Keratinocyte (primary cell): ENCODE measurements at regions not wholly inside any gene's neighbourhood (a gene's known extent, or its start where the extent isn't known, plus 50 kb on each side); places are given as distances from the start of the nearest gene placed in this dataset.

Experiments used
- DNase-seq: peaks from one replicate; pipeline ENCODE4 v3.0.0-alpha.2; 2011; ENCODE audit warnings: low read depth, missing footprints, low spot score
- FAIRE-seq: peaks from 2 replicates; lab custom pipeline; 2011; peaks lifted over from hg19 to GRCh38; lab: Jason Lieb, UNC
- H2AFZ ChIP-seq: 2 replicates; pipeline ENCODE4 v1.6.0; 2012; ENCODE audit warnings: low read length, control low read depth, inconsistent platforms; ENCODE audit not compliant: control insufficient read depth
- H3K27ac ChIP-seq: 2 replicates; pipeline ENCODE4 v1.5.1; 2011; ENCODE audit warnings: low read length; ENCODE audit not compliant: control insufficient read depth, insufficient read depth
- H3K27me3 ChIP-seq: 3 replicates; pipeline ENCODE4 v1.6.0; 2011; ENCODE audit warnings: low read length; ENCODE audit not compliant: control insufficient read depth, insufficient read depth; ENCODE audit errors: extremely low read depth
- H3K36me3 ChIP-seq, 2 experiments: 2 replicates in 1 of 2; 3 replicates in 1 of 2; pipeline ENCODE4 v1.5.1; 2011; ENCODE audit warnings: low read length in 2 of 2, mild to moderate bottlenecking in 1 of 2; ENCODE audit not compliant: control insufficient read depth in 2 of 2, insufficient read depth in 2 of 2; ENCODE audit errors: extremely low read depth in 1 of 2
- H3K4me1 ChIP-seq: 3 replicates; pipeline ENCODE4 v1.5.1; 2011; ENCODE audit warnings: low read length; ENCODE audit not compliant: control insufficient read depth, insufficient read depth; ENCODE audit errors: extremely low read depth
- H3K4me2 ChIP-seq: 3 replicates; pipeline ENCODE4 v1.6.0; 2011; ENCODE audit warnings: low read depth, low read length; ENCODE audit not compliant: control insufficient read depth, insufficient read depth; ENCODE audit errors: extremely low read depth
- H3K4me3 ChIP-seq, 3 experiments: fragments of 200-600 bp in 1 of 3; sonication (generic) in 1 of 3; 2 replicates in 2 of 3; 3 replicates in 1 of 3; pipeline ENCODE4 v1.5.1; 2011 to 2016; ENCODE audit warnings: low read length in 3 of 3, mild to moderate bottlenecking in 3 of 3, control low read depth in 2 of 3, inconsistent platforms in 1 of 3, low read depth in 1 of 3, mixed read lengths in 1 of 3, mixed run types in 1 of 3, moderate library complexity in 1 of 3; ENCODE audit not compliant: control insufficient read depth in 2 of 3, insufficient read depth in 2 of 3; ENCODE audit errors: extremely low read depth in 1 of 3
- H3K79me2 ChIP-seq: 2 replicates; pipeline ENCODE4 v1.6.0; 2012; ENCODE audit warnings: low read length; ENCODE audit not compliant: control insufficient read depth, insufficient read depth
- H3K9ac ChIP-seq: 3 replicates; pipeline ENCODE4 v1.6.0; 2011; ENCODE audit warnings: low read length; ENCODE audit not compliant: control insufficient read depth, insufficient read depth; ENCODE audit errors: extremely low read depth
- H3K9me1 ChIP-seq: 3 replicates; pipeline ENCODE4 v1.6.0; 2011; ENCODE audit warnings: low read length; ENCODE audit not compliant: control insufficient read depth, insufficient read depth; ENCODE audit errors: extremely low read depth
- H3K9me3 ChIP-seq: 2 replicates; pipeline ENCODE4 v1.5.1; 2012; ENCODE audit warnings: low read depth, low read length; ENCODE audit not compliant: control insufficient read depth
- H4K20me1 ChIP-seq: 3 replicates; pipeline ENCODE4 v1.6.0; 2011; ENCODE audit warnings: low read length; ENCODE audit not compliant: control insufficient read depth, insufficient read depth; ENCODE audit errors: extremely low read depth
- EZH2 ChIP-seq: IDR thresholded peaks from one replicate; pipeline ENCODE4 v1.6.1; 2012; ENCODE audit warnings: inconsistent platforms, mild to moderate bottlenecking, low read length, moderate library complexity
- dilution Hi-C: fragments of 300-500 bp; cut with MboI; formaldehyde crosslinking; loops from one replicate; pipeline ENCODE4 v1.7.0; 2020; ENCODE audit warnings: low sequenced_read_pairs; ENCODE audit not compliant: extremely low pct_ligation_motif_present
- TF ChIP-seq, protein P1 (sequence below), 3 experiments: IDR thresholded peaks in 1 of 3; conservative IDR thresholded peaks in 1 of 3; optimal IDR thresholded peaks in 1 of 3; 2 replicates in 2 of 3; 3 replicates in 1 of 3; pipeline versions ENCODE3 to v1.5.1; 2011; ENCODE audit warnings: low read length in 3 of 3, mild to moderate bottlenecking in 3 of 3, moderate library complexity in 2 of 3, control low read depth in 1 of 3, inconsistent platforms in 1 of 3; ENCODE audit not compliant: insufficient read depth in 2 of 3; ENCODE audit errors: extremely low read depth in 1 of 3

DNA sequence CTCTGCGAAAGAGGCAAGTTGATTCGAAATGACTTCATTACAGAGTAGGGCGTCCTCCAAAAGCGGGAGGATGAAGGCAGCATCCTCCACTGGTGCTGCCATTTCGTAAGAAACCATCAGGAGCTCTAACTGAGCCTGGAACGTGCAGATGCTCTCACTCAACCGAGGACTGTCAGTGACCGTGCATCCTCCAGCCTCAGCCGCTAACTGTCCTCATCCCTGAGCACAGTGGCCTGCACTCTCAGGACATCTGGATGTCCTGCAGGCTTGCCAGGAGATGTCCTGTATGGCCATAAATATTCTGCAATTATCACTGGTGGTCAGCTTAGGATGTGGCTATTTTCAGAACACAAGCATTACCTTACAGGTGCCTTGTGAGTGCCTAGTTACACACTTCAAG is 107.1 kb upstream of the ADRA2C start:
- Histone ChIP-seq H3K9me1 (no peaks in the 10 kb centered on the region), H3K9ac (no peak overlapping the region), H3K36me3 (no peaks in the 10 kb centered on the region), H2AFZ (no peak overlapping the region), H3K4me2 (no peak overlapping the region), H3K79me2 (no peaks in the 10 kb centered on the region), H3K27ac (no peak overlapping the region), H4K20me1 (no peaks in the 10 kb centered on the region), H3K27me3 (peaks cover 44% of the 10 kb centered on the region), H3K4me1 (no peaks in the 10 kb centered on the region), H3K4me3 (no peak overlapping the region), H3K9me3 (no peaks in the 10 kb centered on the region)
- no peak for TF ChIP-seq EZH2
- TF ChIP-seq, protein P1, sequence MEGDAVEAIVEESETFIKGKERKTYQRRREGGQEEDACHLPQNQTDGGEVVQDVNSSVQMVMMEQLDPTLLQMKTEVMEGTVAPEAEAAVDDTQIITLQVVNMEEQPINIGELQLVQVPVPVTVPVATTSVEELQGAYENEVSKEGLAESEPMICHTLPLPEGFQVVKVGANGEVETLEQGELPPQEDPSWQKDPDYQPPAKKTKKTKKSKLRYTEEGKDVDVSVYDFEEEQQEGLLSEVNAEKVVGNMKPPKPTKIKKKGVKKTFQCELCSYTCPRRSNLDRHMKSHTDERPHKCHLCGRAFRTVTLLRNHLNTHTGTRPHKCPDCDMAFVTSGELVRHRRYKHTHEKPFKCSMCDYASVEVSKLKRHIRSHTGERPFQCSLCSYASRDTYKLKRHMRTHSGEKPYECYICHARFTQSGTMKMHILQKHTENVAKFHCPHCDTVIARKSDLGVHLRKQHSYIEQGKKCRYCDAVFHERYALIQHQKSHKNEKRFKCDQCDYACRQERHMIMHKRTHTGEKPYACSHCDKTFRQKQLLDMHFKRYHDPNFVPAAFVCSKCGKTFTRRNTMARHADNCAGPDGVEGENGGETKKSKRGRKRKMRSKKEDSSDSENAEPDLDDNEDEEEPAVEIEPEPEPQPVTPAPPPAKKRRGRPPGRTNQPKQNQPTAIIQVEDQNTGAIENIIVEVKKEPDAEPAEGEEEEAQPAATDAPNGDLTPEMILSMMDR (optimal IDR thresholded peaks at IDR 0.05 in 1 of 3, IDR thresholded peaks at IDR 0.05 in 1 of 3, conservative IDR thresholded peaks at IDR 0.05 in 1 of 3; ENCODE audit: extremely low read depth in 1 of 3, insufficient read depth in 2 of 3, low read length in 3 of 3), result no peak
- no peak for FAIRE-seq
- dilution Hi-C loops, result no loop called here
- no peak for DNase-seq

DNA sequence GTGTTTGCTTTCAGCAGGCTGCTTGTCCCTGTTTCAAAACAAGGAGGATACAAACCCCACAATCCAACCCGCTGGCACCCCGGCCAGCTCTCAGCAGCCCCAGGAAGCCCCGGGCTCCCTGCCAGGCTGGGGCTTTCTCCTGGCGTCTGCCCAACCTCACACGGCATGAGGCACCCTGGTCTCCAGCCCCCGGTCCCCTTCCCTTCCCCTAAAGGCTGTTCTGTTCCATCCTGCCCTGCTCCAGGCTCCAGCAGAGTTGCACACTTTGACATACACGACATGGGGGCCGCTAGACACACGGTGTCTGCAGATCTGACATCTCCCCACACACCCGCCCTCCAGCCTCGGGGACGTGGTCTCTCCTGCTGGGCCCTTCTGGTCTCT is 107.7 kb upstream of the ADRA2C start:
- Histone ChIP-seq H3K4me3 (no peak overlapping the region), H3K27me3 (peaks cover 44% of the 10 kb centered on the region), H3K36me3 (no peaks in the 10 kb centered on the region), H3K9me3 (no peaks in the 10 kb centered on the region), H3K9ac (no peak overlapping the region), H4K20me1 (no peaks in the 10 kb centered on the region), H3K79me2 (no peaks in the 10 kb centered on the region), H3K27ac (no peak overlapping the region), H3K4me1 (no peaks in the 10 kb centered on the region), H2AFZ (no peak overlapping the region), H3K9me1 (no peaks in the 10 kb centered on the region), H3K4me2 (no peak overlapping the region)
- FAIRE-seq (no peak), DNase-seq (no peak)
- dilution Hi-C loops, result no loop called here
- TF ChIP-seq EZH2, result no peak
- TF ChIP-seq, protein P1 (optimal IDR thresholded peaks at IDR 0.05 in 1 of 3, IDR thresholded peaks at IDR 0.05 in 1 of 3, conservative IDR thresholded peaks at IDR 0.05 in 1 of 3; ENCODE audit: extremely low read depth in 1 of 3, insufficient read depth in 2 of 3, low read length in 3 of 3), result no peak
